ENCODE measurements at regions not wholly inside any gene's neighbourhood (a gene's known extent, or its start where the extent isn't known, plus 50 kb on each side); places are given as distances from the start of the nearest gene placed in this dataset.

GRCh38 chrX:54675762-54676161 lies 122.3 kb downstream of the ITIH6 start:
- in situ Hi-C loops (cut with HindIII; ENCODE audit: low pct_unique_long_range_greater_than_20kb, low sequenced_read_pairs) (no loop called here), intact Hi-C loops (cut with micrococcal nuclease; ENCODE audit: unreplicated experiment) (no loop called here)
- no peak for DNase-seq (ENCODE audit: low read depth, low spot score)
- Histone ChIP-seq H3K36me3 (ENCODE audit: control insufficient read depth, insufficient read depth, low read length) (no peaks in the 10 kb centered on the region), H3K4me3 (ENCODE audit: low read depth in 2 of 2, low read length in 2 of 2) (no peak overlapping the region), H3K4me1 (ENCODE audit: control insufficient read depth, insufficient read depth, low read length) (no peaks in the 10 kb centered on the region), H3K9me3 (ENCODE audit: control insufficient read depth, insufficient read depth, low read depth, low read length) (no peaks in the 10 kb centered on the region), H3K27me3 (ENCODE audit: control insufficient read depth, insufficient read depth, low read length) (no peaks in the 10 kb centered on the region), H3K27ac (ENCODE audit: low read length) (no peak overlapping the region)
- ATAC-seq = no peak
- no TSS peak for BruUV-seq (replicated peaks)
- CTCF ChIA-PET = no interaction called here
- POLR2A ChIA-PET = no interaction called here
- TF ChIP-seq SIN3A (IDR thresholded peaks at IDR 0.05; ENCODE audit: borderline replicate concordance, insufficient read depth, low read depth, low read length) (no peak), REST (IDR thresholded peaks at IDR 0.05; ENCODE audit: insufficient read depth in 1 of 2, low read depth in 2 of 2, low read length in 1 of 2) (no peak), CTCF (IDR thresholded peaks at IDR 0.05) (no peak), TCF7L2 (IDR thresholded peaks at IDR 0.05; ENCODE audit: low read depth, low read length) (no peak), POLR2AphosphoS5 (IDR thresholded peaks at IDR 0.05; ENCODE audit: low read depth, low read length) (no peak)

- Histone ChIP-seq H3K4me3 (ENCODE audit: low read depth in 2 of 2, low read length in 2 of 2) (no peak overlapping the region), H3K9me3 (ENCODE audit: control insufficient read depth, insufficient read depth, low read depth, low read length) (no peaks in the 10 kb centered on the region), H3K36me3 (ENCODE audit: control insufficient read depth, insufficient read depth, low read length) (no peaks in the 10 kb centered on the region), H3K27me3 (ENCODE audit: control insufficient read depth, insufficient read depth, low read length) (no peaks in the 10 kb centered on the region), H3K27ac (ENCODE audit: low read length) (no peak overlapping the region), H3K4me1 (ENCODE audit: control insufficient read depth, insufficient read depth, low read length) (no peaks in the 10 kb centered on the region)
- ChIA-PET CTCF (no interaction called here), POLR2A (no interaction called here)
- DNase-seq (ENCODE audit: low read depth, low spot score) (no peak), ATAC-seq (no peak)
- in situ Hi-C loops (cut with HindIII; ENCODE audit: low pct_unique_long_range_greater_than_20kb, low sequenced_read_pairs) (no loop called here), intact Hi-C loops (cut with micrococcal nuclease; ENCODE audit: unreplicated experiment) (no loop called here)
- no TSS peak for BruUV-seq (replicated peaks)
- TF ChIP-seq CTCF (IDR thresholded peaks at IDR 0.05) (no peak), SIN3A (IDR thresholded peaks at IDR 0.05; ENCODE audit: borderline replicate concordance, insufficient read depth, low read depth, low read length) (no peak), POLR2AphosphoS5 (IDR thresholded peaks at IDR 0.05; ENCODE audit: low read depth, low read length) (no peak), REST (IDR thresholded peaks at IDR 0.05; ENCODE audit: insufficient read depth in 1 of 2, low read depth in 2 of 2, low read length in 1 of 2) (no peak), TCF7L2 (IDR thresholded peaks at IDR 0.05; ENCODE audit: low read depth, low read length) (no peak)
Measured at GRCh38 chrX:54695231-54695630, 102.8 kb downstream of the ITIH6 start.
